IPS-20b (cell line): ENCODE measurements at regions not wholly inside any gene's neighbourhood (a gene's known extent, or its start where the extent isn't known, plus 50 kb on each side); places are given as distances from the start of the nearest gene placed in this dataset.

Experiments used
- H3K27ac ChIP-seq: one replicate; pipeline ENCODE4 v1.5.1; 2013; ENCODE audit warnings: low read length
- H3K27me3 ChIP-seq: 2 replicates; pipeline ENCODE4 v1.6.1; 2013; ENCODE audit warnings: mild to moderate bottlenecking, low read length, inconsistent platforms; ENCODE audit not compliant: insufficient read depth
- H3K36me3 ChIP-seq: 2 replicates; pipeline ENCODE4 v1.6.1; 2013; ENCODE audit warnings: low read depth, mild to moderate bottlenecking, inconsistent platforms, low read length, moderate library complexity; ENCODE audit not compliant: insufficient read depth
- H3K4me1 ChIP-seq: 2 replicates; pipeline ENCODE4 v1.6.1; 2013; ENCODE audit warnings: mild to moderate bottlenecking, control low read depth, inconsistent platforms, low read length, moderate library complexity; ENCODE audit not compliant: insufficient read depth
- H3K4me3 ChIP-seq: 2 replicates; pipeline ENCODE4 v1.5.1; 2013; ENCODE audit warnings: mild to moderate bottlenecking, low read length, inconsistent platforms
- H3K9ac ChIP-seq: 2 replicates; pipeline ENCODE4 v1.6.1; 2013; ENCODE audit warnings: low read depth, mild to moderate bottlenecking, inconsistent platforms, low read length, moderate library complexity
- H3K9me3 ChIP-seq: 2 replicates; pipeline ENCODE4 v1.6.1; 2013; ENCODE audit warnings: mild to moderate bottlenecking, low read depth, low read length, inconsistent platforms; ENCODE audit not compliant: insufficient read depth

DNA sequence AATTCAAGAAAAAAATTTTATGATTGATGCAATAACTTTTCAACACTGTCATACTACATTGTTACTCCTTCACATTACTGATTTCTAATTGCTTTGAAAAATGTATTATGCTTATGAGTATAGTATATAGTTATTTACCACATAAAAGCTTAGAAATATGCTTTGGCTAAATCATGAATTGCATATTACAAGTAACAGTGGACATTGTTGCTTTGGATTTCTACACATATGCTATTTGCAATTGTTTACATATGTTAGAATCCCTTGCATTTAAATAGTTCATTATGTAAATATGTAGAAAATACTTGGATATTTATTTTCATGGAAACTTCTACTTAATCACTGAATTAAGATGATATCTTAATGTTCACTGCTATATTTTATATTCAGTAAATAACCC lies 577.5 kb downstream of the QKI start:
- Histone ChIP-seq H3K4me3 (no peak overlapping the region), H3K9me3 (no peaks in the 10 kb centered on the region), H3K36me3 (no peaks in the 10 kb centered on the region), H3K9ac (no peak overlapping the region), H3K27ac (no peak overlapping the region), H3K4me1 (no peaks in the 10 kb centered on the region), H3K27me3 (no peaks in the 10 kb centered on the region)

DNA sequence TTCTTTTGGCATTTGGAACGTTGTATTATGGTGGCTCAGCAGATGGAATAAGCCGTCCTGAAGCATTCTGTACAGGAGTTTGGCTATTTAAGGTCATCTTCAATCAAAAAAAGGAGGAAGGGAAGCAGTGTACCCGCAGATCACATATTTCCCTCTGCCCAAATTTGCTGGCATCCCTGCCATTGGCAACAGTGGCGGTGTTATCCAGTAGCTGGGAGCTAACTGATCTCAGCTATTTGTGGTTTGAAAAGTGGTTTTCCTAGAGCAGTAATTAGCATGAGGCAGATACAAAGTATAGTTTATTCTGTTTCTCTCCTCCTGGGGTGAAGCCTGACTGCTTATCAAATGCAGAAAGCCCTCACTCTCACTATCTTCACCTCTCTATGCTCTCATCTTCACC lies 576.8 kb downstream of the QKI start:
- H3K36me3 ChIP-seq: no peaks in the 10 kb centered on the region
- no peaks in the 10 kb centered on the region for H3K4me1 ChIP-seq
- no peaks in the 10 kb centered on the region for H3K27me3 ChIP-seq
- no peak overlapping the region for H3K27ac ChIP-seq
- no peak overlapping the region for H3K4me3 ChIP-seq
- no peaks in the 10 kb centered on the region for H3K9me3 ChIP-seq
- H3K9ac ChIP-seq: no peak overlapping the region

DNA sequence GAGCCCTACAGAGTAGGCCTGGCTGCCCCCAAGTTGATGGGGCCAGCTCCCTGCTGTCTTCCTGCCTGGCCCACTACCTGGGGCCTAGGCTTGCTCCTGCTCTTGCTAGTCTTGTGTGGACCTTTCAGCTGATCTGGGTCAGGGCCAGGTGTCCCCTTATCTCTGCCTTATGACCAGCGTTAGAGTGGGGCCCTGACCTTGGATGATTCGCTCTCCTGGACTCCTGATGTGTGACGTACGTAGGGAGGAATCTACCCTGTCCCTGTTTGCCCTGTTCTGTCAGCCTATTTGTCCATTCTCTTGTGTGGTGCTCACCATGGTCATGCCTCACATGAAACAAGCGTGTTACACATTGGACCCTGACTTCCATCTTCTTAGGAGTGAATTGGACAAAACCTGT lies 571.8 kb downstream of the QKI start:
- H3K27ac ChIP-seq: no peak overlapping the region
- no peak overlapping the region for H3K4me3 ChIP-seq
- H3K36me3 ChIP-seq: no peaks in the 10 kb centered on the region
- H3K9me3 ChIP-seq: no peaks in the 10 kb centered on the region
- no peaks in the 10 kb centered on the region for H3K27me3 ChIP-seq
- no peak overlapping the region for H3K9ac ChIP-seq
- H3K4me1 ChIP-seq: no peaks in the 10 kb centered on the region

DNA sequence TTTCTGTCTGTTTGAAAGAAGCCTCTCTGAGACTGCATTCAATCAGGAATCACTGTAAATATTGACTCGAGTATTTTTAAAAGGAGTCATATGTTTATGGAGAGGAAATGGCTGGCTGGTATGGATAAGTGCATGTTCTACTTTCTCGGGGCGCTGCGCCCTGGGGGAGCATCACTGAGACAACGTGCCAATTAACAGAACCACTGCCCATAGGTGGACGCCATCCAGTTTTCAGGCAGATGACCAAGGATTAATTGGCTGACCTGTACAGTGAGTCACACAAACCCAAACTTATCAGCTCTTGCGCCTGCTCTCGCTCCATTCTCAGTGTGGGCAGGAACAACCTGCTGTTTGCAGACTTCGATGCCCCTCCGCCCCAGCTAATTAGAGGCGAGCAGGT lies 571.2 kb downstream of the QKI start:
- no peaks in the 10 kb centered on the region for H3K27me3 ChIP-seq
- H3K36me3 ChIP-seq: no peaks in the 10 kb centered on the region
- H3K9me3 ChIP-seq: no peaks in the 10 kb centered on the region
- no peak overlapping the region for H3K9ac ChIP-seq
- no peaks in the 10 kb centered on the region for H3K4me1 ChIP-seq
- H3K27ac ChIP-seq: no peak overlapping the region
- no peak overlapping the region for H3K4me3 ChIP-seq

DNA sequence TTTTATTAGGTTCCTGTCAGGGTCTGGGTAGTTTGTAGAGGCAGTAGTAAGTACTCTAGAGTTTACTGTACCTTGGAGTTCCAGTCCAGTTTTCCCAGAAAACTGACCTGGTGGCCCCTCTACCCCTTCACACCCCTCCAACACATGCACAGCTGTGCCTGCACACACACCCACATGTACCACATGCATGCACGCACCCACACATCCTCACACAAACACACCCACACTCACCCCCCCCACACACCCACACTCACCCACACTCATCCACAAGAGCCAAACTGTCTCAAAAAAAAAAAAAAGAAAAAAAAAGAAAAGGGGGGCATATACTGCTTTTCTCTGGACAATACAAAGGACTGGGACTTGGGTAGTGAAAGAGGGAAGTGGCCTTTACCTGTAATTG lies 570.5 kb downstream of the QKI start:
- Histone ChIP-seq H3K4me3 (no peak overlapping the region), H3K36me3 (no peaks in the 10 kb centered on the region), H3K9ac (no peak overlapping the region), H3K27ac (no peak overlapping the region), H3K27me3 (no peaks in the 10 kb centered on the region), H3K9me3 (no peaks in the 10 kb centered on the region), H3K4me1 (no peaks in the 10 kb centered on the region)

DNA sequence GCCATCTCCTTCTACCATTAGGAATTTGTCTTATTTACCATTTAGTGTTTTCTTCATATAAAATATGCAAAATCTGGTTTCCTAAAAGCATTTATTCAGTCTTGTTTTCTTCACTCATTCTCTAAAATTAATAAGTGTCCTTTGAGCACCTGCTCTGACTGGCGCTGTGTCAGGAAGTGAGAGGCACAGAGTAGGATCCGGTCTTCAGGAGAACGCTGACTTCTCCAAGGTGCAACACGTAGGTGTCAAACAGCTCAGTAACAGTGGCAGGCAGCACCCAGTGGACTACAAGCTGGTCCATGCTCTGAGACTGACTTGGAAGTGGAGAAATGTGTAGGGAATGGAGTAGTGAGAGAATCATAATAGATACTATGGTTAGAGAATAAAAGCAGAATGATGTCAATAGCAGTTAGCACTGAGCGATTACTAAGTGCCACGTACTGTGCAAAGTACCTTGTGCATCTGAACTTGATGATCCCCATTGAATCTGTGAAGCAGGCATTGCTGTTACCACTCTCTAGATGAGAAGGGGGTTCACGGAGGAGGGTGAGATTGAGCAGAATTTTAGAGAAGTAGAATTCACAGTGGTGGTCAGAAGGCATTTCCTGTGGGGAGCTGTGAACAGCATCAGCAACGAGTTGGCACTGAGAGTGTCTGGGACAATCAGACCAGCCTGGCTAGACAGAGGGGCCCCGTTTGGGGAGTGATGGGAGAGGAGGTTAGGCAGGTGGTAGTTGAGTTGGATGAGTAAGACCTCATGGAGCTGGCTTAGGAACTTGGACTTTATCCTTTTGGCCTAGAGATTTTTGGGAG lies 569.8 kb downstream of the QKI start:
- H3K36me3 ChIP-seq: no peaks in the 10 kb centered on the region
- no peak overlapping the region for H3K9ac ChIP-seq
- H3K27me3 ChIP-seq: no peaks in the 10 kb centered on the region
- H3K27ac ChIP-seq: no peak overlapping the region
- H3K9me3 ChIP-seq: no peaks in the 10 kb centered on the region
- H3K4me1 ChIP-seq: no peaks in the 10 kb centered on the region
- H3K4me3 ChIP-seq: no peak overlapping the region

DNA sequence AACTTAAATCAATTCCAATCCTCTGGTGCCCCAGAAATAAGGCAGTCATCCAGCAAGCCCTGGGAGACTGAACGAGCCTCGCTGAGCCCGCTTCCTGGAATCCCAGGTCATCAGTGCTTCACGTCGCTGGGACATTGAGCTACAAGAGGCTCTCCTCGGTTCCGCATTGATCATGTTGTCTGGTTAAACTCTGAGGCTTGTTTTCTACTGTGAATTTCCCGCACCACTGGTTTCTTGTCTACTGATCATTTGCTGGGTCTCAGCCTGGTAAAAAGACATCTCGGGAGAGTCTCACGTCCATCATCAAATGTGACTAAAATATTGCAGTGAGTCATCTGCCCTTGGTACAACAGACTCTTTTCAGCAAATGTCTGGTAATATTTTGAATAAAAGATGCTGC lies 569.2 kb downstream of the QKI start:
- no peak overlapping the region for H3K9ac ChIP-seq
- H3K36me3 ChIP-seq: no peaks in the 10 kb centered on the region
- no peaks in the 10 kb centered on the region for H3K4me1 ChIP-seq
- no peak overlapping the region for H3K4me3 ChIP-seq
- H3K27me3 ChIP-seq: no peaks in the 10 kb centered on the region
- H3K9me3 ChIP-seq: no peaks in the 10 kb centered on the region
- no peak overlapping the region for H3K27ac ChIP-seq

DNA sequence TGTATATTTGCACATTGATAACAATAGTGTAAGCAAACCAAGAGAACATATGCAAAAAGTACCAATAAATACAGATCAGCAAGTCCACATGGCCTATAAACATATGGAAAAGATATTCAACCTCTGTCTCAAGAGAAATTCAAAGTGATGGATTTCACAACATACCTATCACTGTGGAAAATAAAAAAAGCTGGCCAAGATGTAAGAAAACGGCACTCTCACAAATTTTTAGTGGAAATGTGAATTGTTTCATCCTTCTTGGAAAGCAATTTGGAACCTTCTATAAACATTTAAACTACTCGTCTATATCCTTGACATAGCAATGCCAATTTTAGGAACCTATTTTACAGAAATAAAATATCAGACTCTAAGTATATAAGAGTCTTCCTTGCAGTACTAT lies 559.8 kb downstream of the QKI start:
- H3K36me3 ChIP-seq: no peaks in the 10 kb centered on the region
- no peaks in the 10 kb centered on the region for H3K4me1 ChIP-seq
- no peak overlapping the region for H3K4me3 ChIP-seq
- H3K9me3 ChIP-seq: no peaks in the 10 kb centered on the region
- H3K27me3 ChIP-seq: no peaks in the 10 kb centered on the region
- no peak overlapping the region for H3K9ac ChIP-seq
- H3K27ac ChIP-seq: no peak overlapping the region

DNA sequence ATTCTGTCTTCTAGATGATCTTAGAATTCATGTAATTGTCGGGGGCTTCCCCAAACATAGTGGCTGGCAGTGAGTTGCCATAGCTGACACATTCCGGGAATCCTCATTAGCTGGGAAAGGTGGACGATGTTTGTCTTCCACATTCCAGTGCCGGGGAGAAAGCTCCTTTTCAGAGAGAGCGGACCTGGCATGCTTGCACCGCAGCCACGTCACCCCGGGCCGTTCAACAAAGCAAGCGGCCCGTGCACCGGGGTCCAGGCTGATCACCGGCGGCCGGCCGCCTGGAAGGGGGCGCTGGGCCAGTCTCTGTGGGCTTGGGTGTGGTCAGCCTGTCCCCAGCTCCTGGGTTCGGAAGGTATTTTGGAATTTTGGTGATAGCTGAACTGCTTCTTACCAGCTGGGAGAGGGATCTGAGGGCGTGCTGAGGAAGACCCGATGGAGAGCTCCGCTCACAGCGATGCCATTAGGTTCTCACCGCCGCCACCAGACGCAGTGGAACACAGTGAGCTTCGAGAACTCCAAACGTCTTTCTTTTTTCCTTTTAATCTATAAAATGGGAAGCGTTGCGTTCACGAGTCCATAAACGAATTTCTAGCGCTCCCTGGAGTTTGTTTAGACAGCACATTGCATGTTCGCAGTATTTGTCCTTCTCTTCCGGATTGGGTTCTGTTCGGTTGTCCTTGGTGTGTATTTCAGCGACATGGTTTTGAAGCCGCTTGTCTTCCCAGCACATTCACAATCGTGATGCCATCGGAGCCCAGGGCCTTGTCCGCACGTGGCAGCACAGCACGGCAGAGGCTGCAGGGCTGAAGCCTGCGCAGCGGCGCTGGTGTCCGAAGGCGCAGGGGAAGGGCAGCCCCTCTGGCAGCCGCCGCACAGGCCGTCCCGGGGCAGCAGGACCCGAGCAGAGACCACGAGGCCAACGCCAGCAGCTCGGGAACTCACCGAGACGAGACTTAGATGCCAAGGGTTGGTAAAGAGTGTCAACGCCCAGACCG lies 557.6 kb downstream of the QKI start:
- Histone ChIP-seq H3K27ac (no peak overlapping the region), H3K4me3 (no peak overlapping the region), H3K9me3 (no peaks in the 10 kb centered on the region), H3K4me1 (no peaks in the 10 kb centered on the region), H3K27me3 (no peaks in the 10 kb centered on the region), H3K36me3 (no peaks in the 10 kb centered on the region), H3K9ac (no peak overlapping the region)

DNA sequence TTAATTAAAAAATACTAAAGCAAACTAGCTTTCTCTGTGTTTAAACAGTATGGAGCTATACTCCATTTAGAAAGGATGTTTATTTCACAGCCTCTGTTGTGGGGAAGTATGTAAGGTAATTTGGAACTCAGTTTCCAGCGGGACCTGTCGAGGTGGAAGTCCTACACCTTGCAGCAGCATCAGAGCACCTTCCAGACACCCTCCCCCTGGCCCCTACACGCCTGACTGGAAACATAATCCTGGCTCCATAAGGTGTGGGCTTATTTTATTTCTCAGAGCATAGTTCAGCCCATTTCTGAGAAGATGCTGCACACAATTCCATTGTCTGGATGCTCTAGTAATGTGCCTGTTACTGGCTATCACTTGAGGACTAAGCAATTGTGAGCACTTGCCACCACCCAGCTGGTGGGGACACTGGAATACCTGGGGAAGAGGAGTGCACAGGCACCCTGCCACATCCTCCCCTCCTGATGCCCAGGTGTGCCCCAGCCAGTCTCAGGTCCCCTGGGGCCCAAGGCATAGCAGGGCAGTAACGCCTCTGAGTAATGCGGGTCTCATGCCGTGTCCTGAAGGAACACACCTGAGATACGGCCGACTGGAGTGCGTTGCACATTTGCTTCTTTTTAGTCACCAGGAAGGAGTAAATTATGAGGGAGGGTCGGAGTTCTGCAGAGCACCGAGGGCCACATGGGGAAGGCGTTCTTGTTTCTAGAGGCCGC lies 556.5 kb downstream of the QKI start:
- Histone ChIP-seq H3K4me3 (no peak overlapping the region), H3K27me3 (no peaks in the 10 kb centered on the region), H3K9me3 (no peaks in the 10 kb centered on the region), H3K4me1 (no peaks in the 10 kb centered on the region), H3K27ac (no peak overlapping the region), H3K36me3 (no peaks in the 10 kb centered on the region), H3K9ac (no peak overlapping the region)

DNA sequence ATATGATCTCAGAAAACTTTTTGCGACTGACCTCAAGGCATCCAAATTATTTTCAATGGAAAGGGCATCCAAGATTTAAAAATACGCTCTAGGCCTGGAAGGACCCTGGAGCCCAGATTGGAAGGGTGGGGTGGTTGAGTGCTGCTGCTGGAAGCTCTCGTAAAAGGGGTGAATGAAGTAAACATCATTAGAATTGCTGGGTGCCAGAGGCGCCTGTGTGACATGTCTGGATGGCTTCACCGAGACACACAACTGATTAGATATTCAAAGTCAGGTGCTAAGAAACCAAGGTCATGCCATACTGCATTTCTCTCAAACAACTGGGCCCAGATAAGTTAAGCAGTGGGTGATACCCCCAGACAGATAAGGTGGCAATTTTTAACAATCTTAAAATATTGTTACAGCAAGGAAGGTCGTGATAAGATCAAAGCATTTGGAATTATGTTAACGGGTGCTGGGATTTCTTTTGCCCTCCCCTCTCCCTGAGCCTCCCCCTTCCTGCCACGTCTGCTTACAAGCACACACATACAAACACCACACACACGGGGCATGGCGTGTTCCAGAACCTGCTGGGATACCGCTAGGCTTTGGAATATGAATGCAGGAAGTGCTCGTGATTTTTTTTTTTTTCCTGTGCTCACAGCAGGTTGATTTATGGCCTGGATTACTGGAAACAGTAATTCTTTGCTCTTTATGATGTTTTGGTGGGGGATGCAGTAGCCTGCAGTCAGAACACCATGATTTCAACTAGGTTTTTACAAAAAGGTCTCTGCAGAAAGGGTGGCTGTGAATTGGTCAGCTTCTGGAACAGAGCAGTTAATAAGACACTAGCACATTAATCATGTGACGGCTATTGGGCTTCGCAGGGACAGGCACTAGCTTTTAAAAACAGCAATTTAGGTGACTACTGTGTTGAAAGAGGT lies 551.2 kb downstream of the QKI start:
- Histone ChIP-seq H3K27me3 (no peaks in the 10 kb centered on the region), H3K4me3 (no peak overlapping the region), H3K9me3 (no peaks in the 10 kb centered on the region), H3K4me1 (no peaks in the 10 kb centered on the region), H3K27ac (no peak overlapping the region), H3K9ac (no peak overlapping the region), H3K36me3 (no peaks in the 10 kb centered on the region)
